ENCODE measurements at regions not wholly inside any gene's neighbourhood (a gene's known extent, or its start where the extent isn't known, plus 50 kb on each side); places are given as distances from the start of the nearest gene placed in this dataset.

DNA sequence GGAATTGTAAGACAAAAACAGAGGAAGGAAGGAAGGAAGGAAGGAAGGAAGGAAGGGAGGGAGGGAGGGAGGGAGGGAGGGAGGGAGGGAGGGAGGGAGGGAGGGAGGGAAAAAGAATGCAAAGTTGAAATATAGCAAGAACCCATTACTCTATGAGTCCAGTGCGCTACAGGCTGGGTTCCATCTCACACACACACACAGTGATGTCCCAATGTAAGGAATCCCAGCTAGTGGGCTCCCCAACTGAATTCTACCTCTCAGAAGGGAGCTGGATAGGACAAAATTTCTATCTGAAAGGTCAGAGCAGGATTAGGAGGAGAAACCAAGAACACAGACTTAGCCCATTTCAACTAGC lies 173.4 kb downstream of the DAD1 start:
- DNase-seq (ENCODE audit: low spot score): no peak

DNA sequence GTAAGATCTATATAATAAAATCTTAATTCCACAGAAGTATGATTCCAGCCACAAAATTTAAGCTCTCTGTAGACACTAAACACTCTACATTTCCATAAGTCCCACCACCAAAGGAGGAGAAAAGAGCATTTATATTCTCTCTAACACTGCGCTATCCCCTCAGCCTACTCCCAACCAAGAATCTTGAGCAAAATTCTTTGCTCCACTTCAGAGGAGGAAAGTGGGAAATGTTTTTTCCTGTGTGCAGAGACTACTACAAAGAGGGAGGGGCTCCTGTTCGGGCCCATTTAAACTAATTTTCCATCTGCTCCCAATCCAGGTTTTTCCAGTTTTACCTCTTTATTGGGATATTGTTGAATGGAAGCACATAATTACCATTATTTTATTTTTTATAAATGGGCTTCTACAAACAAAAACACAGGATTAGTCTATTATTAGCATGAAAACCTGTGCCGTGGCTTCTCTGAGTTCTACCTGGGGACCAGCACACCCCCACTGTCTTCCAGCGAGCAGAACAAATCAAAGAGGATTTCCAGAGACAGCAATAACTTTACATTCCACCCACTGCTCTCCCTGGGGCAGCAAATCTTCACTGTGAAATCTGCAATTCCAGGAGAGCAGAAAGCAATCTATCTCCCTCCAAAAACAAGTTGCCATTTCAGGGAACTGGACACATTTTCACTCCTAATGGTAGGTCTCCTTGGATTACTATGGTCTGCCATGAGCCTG lies 174.0 kb downstream of the DAD1 start:
- no peak for DNase-seq (ENCODE audit: low spot score)

- no peak for DNase-seq (ENCODE audit: low spot score)
Measured at GRCh38 chr14:22412926-22413411, 176.1 kb downstream of the DAD1 start.

DNA sequence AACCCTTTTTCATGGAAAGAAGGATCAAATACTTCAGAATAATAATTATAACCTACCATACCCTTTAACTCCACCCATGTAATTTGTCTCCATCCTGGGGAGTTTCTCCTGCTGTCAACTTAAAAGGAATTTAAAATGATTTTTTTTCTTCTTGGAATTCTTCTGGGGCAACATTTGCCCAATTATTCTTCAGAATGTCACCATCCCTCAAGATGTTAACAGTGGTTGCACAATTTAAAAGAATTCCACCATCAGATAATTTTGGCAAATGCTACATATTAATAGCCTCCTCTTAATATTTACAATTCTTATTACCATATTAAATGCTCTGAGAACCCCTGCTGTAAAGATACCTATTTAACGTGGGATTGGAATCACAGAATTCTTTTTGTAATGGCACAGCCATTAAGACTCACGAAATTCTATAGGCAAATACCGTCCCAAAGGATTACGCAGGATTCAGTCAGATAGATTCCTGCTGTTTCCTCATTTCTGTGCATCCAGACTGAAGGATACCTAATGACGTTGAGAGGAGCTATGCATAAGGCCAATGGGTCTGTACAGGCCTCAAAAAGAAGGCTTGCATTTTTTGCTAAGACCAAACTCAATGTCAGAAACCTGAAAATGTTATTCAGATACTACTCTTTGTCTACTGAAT lies 177.5 kb downstream of the DAD1 start:
- DNase-seq (ENCODE audit: low spot score): no peak

DNA sequence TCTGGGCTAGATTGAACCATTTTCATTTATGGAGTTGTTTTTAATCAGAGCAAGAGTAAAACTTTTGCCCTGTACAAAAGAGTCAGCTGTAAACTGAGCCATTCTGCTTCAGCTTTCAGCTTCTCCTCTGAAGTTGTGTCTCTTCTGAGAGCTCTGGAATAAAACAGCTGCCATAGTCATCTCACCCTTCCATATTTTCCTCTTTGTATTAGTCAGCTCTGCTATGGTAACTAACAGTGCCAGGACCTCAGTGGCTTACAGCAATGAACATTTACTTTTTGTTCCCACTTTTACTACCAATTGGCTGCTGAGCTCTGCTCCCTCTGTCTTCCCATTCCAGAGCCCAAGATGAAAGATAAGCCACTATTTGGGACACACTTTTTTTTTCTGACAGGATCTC lies 178.5 kb downstream of the DAD1 start:
- DNase-seq (ENCODE audit: low spot score): no peak

DNA sequence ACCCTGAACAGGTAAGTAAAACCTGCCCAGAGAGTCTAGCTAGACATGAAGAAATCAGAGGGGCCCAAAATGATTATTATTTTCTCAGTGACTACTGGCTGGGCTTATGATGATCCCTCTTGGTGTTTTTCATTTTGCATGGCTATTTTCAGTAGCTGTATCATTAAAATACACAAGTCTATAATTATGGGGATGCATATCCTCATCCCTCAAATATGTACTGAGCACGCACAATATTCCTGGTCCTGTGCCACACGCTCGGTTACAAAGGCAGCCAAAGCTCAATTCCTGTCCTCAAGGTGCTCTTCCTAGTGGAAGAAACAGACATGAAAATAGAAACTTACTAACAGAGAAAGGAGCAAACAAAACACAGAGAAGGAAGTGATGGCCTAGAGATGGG lies 180.0 kb downstream of the DAD1 start:
- no peak for DNase-seq (ENCODE audit: low spot score)

GRCh38 chr14:22408547-22408946 lies 180.5 kb downstream of the DAD1 start:
- no peak for DNase-seq (ENCODE audit: low spot score)

DNA sequence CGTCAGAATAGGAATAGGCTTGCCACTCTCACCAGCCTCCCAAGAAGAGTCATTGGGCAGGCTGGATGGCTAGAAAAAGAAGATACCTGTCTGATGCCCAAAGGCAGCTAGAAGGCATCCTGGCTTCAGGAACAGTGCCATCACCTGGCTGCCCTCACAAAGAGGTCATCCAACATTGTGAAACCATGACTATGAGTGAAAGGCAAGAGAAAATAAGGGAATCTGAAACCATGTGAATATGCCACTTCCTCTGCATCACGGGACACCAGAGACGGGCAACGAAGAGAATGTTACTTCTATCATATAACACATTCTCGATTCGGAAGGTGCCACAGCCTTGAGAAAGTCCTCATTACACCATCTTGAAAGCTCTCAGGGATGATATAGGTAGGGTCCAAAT lies 182.0 kb downstream of the DAD1 start:
- no peak for DNase-seq (ENCODE audit: low spot score)

DNA sequence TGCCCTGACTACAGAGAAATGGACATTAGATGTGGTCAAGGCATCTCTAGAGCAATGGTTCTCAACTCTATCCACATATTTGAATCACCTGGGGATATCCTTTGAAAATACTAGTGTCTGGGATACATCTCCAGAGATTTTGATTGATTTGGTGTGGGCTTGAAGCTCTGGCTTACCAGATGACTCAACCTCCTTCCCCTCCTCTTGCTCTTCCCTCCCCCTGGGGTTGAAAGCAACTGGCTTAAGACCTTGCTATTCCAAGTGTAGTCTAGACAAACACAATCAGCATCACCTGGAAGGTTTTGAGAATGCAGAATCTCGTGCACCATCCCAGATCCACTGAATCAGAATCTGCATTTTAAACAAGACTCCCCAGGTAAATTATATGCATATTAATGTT lies 183.8 kb downstream of the DAD1 start:
- DNase-seq (ENCODE audit: low spot score): no peak

DNA sequence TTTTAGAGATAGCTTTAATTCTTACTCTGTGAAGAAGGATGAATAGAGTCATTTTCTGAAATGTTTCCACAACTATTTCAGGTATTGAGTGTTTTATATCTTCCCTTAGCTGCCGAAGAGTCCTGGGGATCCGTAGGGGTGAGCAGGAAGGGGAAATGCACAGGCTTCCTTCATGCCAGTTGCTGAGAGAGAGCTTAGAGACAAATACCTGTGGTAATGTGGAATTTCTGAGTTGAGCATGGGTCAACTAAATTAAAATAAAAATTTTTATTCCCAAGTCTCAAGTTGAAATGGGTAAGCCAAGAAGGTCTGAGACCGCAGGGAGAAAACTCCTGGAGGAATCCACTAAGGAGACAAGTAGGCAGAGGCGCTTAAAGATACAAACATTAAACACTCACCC lies 185.7 kb downstream of the DAD1 start:
- DNase-seq (ENCODE audit: low spot score): no peak

DNA sequence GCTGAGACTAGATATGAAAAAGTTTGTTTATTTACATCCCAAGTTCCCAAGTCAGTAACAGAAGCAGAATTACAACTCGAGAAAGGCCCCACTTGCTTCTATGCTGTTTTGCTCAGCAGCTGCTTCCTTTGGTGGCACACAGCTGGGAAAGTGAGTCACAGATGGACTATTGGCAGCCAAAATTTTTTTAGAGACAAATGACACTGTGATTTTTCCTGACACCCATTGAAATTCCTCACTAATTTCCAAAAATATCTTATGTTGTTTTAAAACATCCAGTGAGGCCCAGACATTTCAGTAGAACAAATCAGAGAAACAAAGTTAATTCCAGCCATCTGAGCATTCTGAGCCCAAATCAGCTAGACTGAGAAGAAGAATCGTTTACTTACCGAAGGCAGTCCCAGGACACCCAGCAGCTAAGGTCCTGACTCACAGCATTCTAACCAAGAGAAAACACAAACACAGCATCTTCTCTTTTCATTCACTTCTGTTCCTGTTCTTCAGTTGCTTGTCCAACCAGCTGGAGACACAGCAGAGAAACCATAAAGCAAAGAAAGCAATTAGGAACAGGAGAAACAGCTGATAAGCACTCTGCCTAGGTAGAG lies 188.3 kb downstream of the DAD1 start:
- DNase-seq (ENCODE audit: low spot score): no peak

GRCh38 chr14:22399776-22400175 lies 189.2 kb downstream of the DAD1 start:
- DNase-seq (ENCODE audit: low spot score): no peak

- no peak for DNase-seq (ENCODE audit: low spot score)
Measured at GRCh38 chr14:22397221-22397737, 191.7 kb downstream of the DAD1 start.

- no peak for DNase-seq (ENCODE audit: low spot score)
Measured at GRCh38 chr14:22395803-22396202, 193.2 kb downstream of the DAD1 start.

GRCh38 chr14:22394616-22395015 lies 194.4 kb downstream of the DAD1 start:
- no peak for DNase-seq (ENCODE audit: low spot score)

DNA sequence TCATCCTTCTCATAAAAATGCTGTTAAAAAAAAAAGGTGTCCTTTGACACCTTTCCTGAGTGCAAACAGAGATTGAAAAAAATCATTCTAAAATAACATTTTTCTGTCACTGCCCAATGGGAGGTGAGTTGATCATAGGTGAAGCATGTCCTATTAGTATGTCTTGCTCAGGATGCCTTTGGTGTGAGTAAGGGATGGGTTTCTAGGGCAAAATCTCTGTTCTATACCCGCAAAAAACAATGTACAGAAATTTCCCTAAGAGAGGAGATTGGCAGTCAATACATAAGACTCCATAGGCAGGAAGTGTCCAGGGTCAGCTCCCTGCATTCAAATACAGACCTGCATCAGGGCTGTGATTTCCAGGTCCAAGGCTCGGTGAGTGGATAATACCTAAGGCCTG lies 195.2 kb downstream of the DAD1 start:
- DNase-seq (ENCODE audit: low spot score): no peak

GRCh38 chr14:22391908-22392565 lies 197.0 kb downstream of the DAD1 start:
- peak; percentile 37 for DNase-seq (ENCODE audit: low spot score)

DNA sequence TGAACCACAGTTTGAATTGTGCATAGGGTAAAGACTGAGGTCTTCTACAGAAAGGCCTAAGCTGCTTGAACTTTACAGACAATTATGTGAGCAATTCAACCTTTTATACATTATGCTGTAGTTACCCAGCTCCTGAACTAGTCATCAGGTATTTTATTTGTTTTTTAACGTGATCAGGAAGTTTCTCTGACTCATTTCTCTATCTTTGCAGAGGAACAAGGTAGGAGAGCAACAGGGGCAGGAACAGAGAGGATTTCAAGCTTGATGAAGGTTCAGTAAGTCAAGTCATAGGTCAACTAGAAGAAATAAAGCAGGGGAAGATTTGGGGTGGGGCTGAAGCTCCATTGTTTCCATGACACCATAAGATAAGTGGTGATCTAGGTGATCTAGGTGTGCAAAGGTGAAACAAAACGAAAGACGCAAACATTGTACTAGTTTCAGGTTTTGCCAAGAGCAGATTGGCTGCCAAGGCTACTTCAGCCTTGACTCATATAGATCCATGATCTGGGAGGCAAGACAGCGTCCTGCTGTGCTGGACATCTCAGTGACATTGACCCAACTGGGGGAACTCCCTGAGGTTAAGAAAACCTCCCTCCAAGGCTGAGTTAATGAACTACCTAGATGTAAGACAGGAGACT lies 198.1 kb downstream of the DAD1 start:
- DNase-seq (ENCODE audit: low spot score): peak; percentile 48

DNA sequence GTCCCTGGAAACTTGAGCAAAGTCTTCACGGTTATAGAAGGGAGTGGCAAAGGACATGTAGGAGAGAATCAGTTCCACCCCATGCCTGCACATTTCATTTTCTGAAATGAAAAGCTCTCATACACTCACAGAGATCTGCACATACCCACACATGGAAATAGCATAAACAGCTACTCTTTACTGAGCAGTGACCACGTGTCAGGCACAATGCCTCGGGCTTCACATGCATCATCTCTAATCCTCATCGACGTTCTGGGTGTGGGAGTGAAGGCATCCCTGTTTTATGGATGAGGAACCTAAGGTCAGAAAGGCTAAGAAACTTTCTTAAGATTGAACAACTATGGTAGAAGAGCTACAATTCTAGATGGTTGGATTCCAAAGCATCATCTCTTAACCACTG lies 198.8 kb downstream of the DAD1 start:
- DNase-seq (ENCODE audit: low spot score): no peak

DNA sequence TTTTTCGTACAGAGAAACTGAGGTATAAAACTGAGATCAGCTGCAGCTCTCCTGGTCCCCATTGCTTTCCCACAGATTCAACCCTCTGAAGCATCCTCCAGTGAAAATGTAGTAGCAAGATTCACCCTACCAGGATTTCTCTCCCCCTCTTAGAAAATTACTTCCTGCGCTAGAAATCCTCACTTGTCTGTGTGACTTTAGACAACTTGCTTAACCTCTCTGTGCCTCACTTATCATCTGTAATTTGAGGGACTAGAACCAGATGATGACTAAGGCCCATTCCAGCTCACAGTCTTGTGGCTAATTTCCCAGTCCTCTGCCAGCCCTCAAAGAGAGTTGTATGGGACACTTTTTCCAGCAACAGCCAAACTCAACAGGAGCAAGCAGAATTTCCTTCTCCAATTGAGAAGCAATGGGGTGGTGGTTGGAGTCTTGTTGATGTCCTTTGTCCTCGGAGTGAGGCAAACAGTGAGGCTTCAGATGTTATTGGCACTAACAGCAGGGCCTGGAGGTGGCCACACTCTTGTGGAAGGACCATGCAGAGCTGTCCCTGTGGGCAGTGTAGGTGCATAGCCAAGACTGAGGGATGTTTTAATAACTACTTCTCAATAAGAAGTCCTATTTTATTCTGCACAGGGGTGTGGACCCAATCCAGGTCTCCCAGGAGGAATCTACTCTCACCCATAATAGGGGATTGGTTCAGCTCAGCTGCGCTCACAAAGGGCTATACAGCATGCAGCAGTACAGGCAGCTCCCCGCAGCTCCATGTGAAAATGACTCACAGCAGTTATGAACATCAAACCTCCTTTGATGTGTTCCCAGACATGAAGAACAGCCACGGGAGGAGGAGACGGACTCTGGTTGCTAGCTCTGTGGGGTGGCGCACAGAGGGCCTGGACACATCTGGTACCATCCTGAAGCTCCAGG lies 200.1 kb downstream of the DAD1 start:
- DNase-seq (ENCODE audit: low spot score): no peak

DNA sequence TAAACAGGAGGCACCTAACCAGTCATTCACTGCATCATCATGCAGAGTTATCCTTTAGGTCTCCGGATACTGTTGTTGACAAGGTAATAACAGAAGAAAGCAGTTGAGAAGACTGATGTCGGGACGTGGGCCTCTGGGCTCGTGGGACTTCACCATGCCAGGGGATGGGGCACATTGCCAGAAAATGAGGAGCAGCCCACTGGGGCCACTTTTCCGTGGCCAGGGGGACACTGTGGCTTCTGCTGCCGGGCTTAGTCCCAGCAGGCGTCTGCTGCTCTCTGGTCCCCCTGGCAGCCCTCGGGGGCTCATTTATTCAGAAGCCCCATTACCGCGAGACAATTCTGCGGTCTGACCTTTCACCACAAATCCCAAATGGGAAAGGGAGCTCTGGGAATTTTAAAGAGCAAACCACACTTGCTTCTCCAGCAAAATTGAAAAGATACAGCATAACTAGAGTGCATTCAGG lies 201.2 kb downstream of the DAD1 start:
- no peak for DNase-seq (ENCODE audit: low spot score)
